HPDE6-E6E7 (cell line): ENCODE measurements at regions not wholly inside any gene's neighbourhood (a gene's known extent, or its start where the extent isn't known, plus 50 kb on each side); places are given as distances from the start of the nearest gene placed in this dataset.
A peak's percentile ranks its signal among the peaks of the same experiment; 100 is the strongest.
"Not testable (repeated sequence)": the region's sequence is repeated elsewhere in the genome, so short reads cannot be mapped to it uniquely, and the experiment has no call there.

Source experiments
- DNase-seq: peaks from one replicate; pipeline ENCODE4 v3.0.0; 2011; ENCODE audit warnings: missing footprints; ENCODE audit errors: extremely low spot score

DNA sequence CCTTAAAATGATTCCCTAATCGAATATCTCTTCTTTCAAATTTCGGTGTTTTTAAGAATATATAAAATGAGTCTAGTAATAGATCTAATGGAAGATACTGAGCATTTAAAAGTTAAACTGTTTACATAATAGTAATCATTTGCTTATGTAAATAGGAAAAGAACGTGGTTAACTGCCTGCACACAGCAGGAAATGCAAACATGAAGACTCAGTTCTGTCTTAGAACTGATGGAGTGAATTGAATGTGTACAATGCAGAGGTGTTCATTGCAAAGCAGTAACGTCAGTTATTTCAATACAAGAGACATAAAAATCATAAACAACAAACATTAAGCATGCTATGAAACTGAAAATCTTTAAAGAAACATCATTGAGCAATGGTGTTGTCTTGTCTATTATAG lies 359.4 kb upstream of the ADAMTS5 start:
- DNase-seq: no peak

DNA sequence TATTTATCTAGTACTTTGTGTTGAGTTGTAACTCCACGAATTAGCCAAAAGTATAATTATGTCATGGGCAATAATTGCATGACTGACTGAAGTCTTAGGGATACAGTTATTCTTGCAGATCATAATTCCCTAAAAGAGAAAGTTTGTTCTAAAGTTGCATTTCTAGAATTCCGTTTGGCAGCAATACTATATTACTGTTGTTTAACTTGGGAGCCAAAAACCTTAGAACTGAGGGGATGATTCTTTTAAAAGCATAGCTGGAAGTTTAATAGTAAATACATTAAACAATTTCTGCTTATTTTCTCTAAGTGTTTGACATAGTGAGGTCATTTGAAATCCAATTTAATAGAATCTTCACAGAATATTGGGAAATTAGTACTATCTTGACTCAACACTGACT lies 356.4 kb upstream of the ADAMTS5 start:
- DNase-seq: no peak

DNA sequence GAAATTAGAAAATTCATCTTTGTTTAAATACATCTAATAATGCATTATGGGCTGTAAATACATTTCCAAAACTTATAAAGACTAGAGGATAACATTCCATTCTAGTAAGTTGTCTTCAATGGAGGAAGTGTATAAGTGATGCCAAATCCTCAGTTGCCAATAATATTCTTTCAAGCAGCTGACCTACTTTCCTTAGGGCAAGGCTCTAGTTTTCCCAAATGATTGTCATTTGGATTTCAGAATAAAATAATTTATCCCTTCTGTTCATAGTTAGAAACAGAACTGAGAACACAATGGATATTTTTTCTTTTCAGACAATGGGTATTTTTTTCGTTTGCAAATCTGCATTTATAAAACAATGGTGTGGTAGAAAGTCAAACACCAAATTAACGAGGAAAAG lies 354.9 kb upstream of the ADAMTS5 start:
- no peak for DNase-seq

DNA sequence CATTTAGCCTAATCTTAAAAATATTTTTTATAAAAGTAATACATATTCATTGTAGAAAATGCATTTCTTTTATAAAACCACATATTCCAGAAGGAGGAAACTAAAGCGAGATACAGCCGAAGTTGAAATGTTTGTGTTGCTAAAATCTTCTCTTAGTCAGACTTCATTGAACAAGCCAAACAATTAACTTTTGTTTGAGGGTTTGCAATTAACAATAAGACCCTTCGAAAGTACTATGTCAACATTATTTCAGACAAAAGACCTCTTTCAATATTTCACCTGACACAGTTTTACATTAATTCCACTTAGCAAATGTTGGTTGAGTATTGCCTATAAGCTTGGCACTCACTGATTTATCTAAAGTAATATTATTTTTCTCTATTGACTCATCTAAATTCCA lies 354.0 kb upstream of the ADAMTS5 start:
- no peak for DNase-seq

DNA sequence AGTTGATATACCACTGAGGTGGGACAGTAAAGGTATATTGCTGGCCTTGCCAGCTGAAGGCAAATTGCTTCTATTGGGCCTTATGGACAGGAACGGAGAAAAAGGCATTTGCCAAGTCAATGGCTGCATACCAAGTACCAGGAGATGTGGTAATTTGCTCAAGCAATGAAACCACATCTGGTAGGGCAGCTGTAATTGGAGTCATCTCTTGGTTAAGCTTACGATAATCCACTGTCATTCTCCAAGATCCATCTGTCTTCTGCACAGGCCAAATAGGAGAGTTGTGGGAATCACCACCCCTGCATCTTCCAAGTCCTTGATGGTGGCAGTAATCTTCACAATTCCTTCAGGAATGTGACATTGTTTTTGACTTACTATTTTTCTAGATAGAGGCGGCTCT lies 350.7 kb upstream of the ADAMTS5 start:
- not testable (repeated sequence) for DNase-seq

DNA sequence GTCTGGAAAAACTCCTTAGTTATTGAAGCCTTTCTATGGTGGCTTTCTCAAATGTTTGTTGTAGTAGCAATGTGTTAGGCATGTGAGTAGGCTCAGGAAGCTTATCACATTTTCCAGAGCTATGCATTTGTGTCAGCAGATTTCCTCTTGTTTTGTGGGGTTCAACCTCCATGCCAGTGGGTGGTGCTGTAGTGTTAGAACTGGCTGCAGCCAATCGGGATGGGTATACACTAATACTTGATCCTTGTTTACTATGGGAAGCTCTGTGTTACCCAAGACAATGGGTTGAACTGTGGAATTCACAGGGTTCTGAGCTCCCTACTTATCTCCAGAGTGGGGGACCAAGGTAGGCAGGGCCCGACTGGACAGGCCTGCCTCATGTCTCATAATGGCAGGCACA lies 348.5 kb upstream of the ADAMTS5 start:
- no peak for DNase-seq

DNA sequence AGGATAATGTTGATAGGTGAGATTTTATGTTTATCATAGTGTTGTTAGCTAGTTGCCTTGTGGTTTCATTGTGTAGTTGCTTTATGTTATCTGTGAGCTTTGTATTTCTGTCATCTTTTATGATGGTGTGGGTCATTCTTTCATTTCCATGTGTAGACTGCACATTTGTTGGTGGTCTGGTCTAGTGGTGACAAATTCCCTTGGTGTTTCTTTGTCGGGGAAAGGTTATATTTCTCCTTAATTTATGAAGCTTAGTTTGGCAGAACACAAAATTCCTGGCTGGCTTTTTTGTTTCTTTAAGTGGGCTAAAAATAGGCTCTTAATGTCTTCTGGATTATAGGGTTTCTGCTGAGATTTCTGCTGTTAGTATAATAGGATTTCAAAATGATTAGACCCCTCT lies 347.2 kb upstream of the ADAMTS5 start:
- DNase-seq: no peak

DNA sequence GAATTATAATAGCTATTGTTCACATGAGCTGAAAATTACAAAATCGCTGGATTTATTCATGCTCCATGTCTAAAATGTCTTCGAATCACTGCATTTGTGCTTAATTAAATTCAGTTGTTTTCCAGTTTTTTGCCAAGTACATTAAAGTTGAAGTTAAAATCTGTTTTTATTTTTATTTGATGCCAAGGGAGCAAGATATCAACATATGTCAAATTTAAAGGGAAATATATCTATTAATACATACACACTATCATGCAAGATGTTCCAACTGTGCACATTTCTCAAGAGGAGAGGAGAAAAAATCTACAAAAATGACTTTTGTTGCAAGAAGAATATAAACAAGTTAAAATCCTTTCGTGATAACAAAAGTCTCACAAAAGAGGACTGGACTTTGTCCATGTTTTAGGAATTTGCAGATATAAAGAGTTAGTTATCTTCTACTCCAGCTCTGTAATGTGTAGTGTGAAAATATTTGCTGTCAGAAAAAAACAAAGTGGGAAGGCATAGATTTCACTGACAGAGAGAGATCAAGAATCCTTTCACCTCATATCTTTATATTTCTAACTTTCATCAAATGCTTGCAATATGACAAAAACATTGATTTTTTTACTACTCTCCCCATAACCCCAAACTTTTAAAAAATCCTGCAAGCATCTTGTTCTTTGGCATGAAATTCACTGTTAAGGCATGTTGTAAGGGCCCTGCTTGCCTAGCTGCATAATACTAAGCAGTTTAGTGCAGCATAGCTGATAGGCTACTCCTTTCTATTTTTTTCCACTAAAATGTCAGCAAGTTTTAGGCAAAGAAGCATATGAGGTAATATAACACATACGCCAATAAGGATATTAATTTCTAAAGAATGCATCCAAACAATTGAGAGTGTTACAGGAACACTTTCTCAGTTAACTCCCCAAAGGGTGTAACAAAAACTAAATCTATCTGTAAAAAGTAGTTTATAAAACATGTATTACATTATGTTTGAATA lies 340.2 kb upstream of the ADAMTS5 start:
- DNase-seq: no peak

DNA sequence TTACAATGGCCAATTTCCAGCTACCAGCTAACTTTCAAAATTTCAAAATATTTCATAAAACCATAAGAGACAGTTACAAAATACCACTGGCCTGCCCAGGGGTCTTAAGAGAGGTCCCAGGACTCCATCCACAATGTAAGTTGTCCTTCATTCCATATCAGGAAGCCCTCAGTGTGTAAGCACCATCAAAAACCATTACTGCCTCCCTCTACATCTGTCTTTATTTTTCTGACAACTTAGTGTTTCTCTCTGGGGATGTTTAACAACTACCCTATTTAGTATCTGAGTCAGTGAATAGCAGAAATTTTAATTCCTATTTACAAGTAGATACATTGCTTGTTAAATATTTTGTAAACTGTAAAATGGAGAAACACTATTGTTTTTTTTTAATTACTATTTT lies 339.3 kb upstream of the ADAMTS5 start:
- DNase-seq: no peak

DNA sequence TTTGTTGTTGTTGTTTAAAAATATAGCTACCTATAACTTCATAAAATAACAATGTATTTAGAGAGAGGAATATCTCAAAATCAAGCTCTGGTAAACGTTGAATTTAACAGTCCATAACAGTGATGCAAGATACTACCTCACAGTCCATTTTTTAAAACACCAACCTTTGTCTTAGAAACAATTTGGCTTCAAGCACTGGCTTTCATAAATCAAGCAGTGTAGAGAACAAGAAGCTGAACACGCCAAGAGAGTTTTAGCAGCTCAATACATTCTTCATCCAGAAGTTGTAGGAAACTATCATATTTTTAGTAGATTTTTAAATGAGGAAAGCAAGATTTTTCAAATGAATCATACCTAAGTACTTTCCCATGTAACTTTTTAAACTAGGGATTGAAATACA lies 334.3 kb upstream of the ADAMTS5 start:
- DNase-seq: no peak

DNA sequence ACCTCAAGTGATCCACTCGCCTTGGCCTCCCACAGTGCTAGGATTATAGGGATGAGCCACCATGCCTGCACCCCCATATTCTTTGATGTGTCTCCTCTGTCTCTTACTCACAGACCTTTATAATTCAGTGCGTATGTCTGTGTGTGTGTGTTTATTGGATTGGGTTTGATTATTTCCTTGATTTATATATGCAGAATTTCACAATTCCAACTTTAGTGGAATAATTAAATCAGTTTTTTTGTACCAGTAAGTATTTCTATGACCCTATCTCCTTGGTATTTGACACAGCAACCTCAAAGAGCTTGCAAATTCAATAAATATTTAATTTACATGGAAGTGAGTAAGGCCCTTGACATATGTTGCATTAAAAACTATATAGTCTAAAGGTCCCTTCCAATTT lies 333.9 kb upstream of the ADAMTS5 start:
- no peak for DNase-seq

DNA sequence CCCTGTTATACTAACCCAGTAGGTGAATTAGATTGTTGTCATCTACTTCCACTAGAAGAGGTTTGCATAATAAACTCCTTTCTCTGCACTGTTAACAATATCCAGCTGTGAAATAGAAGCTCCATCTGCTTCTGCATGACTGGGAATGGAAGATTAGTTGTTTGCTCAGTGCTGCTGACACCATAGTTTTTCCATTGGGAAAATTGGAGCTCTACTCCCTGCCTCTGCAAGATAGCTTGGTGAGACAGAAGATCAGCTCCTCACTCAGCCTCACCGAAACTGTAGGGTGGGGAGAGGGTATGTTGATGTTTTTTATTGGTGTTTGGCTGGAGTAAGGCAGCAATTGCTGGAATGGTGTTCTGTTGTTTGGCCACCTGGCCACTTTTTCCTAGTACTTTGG lies 331.6 kb upstream of the ADAMTS5 start:
- no peak for DNase-seq

DNA sequence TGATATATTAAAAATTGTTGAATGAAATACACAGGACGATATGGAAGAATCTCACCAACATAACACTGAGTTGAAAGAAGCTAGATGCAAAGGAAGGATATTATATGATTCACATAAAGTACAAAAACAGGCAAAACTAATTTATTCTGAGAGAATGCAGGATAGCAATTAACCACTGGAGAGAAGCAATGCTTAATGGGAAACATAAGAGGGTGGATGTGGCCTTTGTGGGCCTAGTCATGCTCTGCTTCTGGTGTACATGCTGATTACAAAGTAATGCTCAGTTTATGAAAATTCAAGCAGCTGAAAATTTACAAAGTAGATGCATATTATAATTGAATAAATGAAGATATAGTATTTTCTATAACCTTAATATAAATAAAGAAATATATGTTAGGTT lies 326.4 kb upstream of the ADAMTS5 start:
- DNase-seq: no peak

DNA sequence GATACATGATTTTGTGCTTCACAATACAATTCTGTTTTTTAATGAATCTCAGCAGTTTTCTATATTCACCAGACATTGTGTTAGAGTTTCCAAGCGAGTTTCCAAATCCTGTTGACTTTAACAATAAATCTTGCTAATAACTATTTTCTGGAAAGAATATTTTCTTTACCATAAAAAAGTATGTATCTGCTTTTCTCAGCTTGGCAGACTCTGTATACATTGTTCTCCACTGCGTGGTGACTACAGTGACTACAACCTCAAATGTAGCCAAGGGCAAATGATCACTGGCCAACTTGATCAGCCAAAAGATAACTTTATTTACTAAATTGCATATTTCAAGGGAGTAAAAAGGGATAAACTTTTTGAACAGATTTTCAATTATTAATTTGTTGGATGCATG lies 325.9 kb upstream of the ADAMTS5 start:
- DNase-seq: no peak

DNA sequence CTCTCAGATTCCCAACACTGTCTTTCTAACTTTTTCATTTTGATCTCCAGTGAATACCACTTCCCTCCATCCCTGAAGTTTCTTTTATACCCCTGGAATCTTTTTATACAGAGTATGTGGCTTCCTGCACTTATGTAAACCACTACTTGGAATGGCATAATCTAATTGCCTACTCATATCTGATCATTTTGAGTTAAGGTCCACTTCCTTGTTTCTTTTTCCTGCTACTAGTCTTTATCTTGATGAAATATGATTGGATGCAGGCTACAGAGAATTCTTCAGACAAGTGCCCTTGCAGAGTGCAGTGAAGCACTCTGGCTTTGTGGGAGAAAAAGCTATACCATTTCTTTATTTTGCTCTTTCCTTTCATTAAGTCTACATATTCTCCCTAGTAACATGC lies 325.3 kb upstream of the ADAMTS5 start:
- DNase-seq: no peak

DNA sequence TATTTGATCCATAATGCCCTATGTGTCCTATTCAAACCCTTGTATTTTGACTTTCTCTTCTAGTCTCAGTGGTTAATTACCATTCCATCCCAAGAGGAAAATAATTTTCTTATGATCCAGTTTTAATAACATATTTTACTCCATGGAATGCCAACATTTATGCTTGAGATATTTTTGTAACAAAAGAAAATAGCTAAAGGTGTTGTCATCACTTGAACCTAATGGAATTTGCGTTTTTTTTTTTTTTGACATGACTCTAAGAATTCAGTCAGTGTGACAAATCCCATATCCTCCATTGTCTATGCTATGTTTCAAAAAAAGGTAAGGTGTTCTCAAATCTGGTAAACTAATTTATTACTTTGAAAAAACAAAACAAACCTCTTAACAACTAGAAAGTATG lies 324.1 kb upstream of the ADAMTS5 start:
- DNase-seq: no peak

DNA sequence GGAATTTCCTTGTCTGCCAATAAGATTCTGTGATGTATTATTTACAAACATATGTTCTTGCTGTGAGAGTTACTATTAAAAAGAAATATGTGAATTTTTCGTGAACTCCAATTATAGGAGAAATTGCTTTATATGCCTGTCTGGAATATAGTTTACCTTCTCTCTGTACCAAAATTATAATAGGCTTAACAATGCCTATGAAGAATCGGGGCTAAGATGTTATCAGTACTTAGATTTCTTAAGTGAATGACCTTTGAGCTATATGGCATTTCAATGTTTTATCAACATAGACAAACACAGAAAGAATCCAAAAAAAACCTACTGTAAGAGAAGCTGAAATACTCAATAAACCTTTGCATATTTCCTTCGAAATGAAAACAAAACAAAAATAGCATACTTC lies 323.1 kb upstream of the ADAMTS5 start:
- DNase-seq: no peak

DNA sequence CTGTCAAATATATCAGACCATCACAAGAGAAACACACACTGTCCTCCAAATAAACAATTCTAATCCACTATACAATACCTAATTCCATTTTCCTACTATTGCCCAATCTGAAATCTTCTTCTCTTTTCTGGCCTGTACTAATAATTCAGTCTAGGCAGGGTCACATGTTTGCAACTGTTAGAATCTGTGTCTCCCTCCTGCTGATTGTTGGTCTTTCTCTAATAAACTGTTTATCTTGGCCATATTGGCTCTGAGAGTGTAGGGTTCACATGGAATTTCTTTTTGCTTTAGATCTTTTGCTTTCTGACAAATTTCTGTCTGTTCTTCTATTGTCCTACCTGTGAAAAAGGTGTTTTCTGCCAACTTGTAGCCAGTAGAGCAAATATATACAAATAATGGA lies 319.9 kb upstream of the ADAMTS5 start:
- DNase-seq: no peak

DNA sequence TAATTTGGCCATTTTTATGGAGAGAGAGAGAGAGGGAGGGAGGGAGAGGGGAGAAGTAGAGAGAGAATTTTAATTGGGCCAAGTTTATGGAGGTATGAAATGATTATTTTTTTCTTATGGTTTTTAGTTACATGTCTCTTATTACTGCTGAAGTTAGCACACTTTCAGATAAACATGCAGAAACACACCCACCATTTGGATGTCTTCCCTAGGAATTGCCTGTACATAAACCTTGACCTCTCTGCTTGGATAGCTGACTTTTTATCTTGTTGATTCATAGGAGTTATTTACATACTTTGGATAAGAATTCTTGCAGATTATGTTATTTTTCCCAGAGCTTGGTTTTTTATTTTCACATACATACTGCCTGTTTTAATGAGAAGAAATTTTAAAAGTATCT lies 310.2 kb upstream of the ADAMTS5 start:
- DNase-seq: no peak

DNA sequence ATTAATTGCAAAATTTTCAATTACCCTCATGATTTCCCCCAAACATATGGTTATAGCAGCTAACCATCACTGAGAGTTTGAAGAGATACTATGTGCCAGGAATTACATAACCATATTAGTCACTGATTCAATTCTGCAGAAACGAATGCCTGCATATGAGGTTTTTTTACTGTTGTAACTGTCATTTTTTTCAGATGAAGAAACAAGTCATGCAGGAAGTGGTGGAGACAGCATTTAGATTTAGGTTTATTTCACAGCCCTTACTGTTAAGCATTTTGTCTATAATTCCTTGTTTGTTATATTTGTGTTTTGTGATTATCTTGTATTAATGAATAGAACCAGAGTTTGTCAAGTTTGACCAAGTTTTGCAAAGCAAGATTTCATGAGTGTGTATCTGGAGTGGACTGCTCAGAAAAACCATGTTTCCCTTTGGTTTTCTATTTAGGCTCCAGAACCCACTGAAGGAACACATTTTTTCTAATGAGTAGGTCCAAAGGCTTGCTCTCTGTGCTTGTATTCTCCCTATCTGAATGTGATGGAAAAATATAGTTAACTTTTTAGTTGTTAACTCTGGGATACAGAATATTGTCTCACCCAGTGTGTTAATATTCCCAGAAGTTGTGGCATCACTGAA lies 308.5 kb upstream of the ADAMTS5 start:
- peak; percentile 19 for DNase-seq

DNA sequence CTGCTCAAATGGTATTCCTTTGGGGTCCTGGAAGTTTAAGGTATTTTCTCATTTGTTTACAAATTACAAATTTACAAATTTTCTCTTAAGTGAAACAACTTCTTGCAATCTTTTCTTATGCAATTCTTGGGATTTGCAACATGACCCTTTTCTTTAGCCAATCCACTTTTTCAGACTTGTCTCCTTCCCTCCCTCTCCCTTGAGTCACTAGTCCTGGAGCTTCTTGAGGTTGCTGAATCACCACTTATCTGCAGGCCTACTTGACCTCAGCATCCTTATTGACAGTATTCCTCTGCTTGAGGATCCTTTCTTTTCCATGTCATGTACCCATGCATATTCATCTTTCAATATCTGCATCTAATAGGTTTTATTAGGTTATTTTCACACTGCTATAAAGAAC lies 302.8 kb upstream of the ADAMTS5 start:
- peak; percentile 49 for DNase-seq

DNA sequence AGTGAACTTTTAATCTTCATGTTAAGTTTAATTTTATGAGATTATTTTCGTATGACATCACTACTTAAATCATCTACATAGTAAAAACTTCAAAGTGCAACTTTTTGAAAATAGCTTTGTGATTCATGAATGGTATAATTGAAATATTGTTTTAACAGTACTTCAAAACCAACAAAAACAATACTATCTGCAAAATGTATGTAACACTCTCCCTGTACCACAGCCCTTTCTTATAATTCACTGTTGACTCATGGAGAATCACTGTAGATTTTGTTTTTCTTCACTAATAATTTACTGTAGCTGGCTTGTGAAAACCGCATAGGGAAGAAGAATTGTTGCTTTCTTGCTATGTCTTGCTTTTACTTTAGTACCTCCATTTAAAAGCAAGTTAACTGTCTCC lies 301.4 kb upstream of the ADAMTS5 start:
- no peak for DNase-seq

DNA sequence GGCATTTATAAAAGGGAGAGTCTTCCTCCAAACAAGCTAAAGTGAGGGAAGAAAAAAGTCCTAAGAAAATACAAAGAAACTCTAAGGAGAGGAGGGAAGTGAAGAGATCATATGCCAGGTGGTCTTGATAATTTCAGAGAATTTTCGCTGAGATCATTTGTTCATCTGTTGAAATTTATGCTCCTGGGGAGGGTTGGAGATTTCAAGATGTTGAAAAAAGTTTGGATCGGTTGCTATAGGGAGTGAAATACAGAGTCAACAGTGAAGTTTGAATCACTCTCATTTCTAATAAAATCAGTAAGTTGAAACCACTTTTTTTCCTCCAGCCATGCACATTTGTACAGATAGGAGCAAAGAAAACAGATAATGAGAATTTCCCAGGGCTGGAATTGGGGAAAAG lies 299.1 kb upstream of the ADAMTS5 start:
- DNase-seq: no peak
